Activated T-cell treated with anti-CD3 and anti-CD28 coated beads, Interleukin-2, amount 50 U/mL, for 1 hour (primary cell): ENCODE measurements at regions not wholly inside any gene's neighbourhood (a gene's known extent, or its start where the extent isn't known, plus 50 kb on each side); places are given as distances from the start of the nearest gene placed in this dataset.
"Not testable (repeated sequence)": the region's sequence is repeated elsewhere in the genome, so short reads cannot be mapped to it uniquely, and the experiment has no call there.

ENCODE experiments used
- DNase-seq: peaks from one replicate; pipeline ENCODE4 v3.0.0-alpha.2; 2020

DNA sequence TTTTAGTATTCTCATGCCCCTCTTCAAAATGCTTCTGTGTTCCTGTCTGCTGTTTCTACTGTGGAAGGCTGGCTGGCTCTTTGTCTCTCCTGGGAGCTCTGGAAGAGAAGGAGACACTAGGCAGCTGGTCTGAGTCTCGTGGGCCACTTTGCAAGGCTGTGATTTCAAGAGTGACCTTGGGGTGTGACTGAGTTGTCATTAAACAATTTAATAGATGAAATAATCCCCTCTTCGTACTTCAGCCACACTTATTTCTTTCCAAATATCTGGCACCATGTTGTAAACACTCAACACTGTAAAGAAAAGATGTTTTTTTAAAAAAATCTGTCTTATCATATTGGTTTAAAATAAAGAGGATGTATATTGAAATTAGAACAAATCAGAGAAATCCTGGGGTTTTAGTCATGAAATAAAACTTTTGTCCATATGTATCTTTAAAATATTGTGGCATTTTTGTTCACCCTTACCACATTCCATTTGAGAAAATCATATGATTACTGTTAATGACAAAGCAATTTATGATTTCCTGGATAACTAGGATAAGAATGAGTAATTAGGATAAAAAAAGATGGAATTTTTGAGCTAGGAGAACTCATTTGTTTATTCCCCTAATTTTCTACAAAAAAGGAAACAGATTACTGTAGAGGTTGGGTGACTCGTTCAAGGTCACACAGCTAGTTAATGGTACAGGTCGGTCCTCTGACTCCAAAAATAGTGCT, 200.8 kb downstream of the MAT2B start:
- DNase-seq = no peak

DNA sequence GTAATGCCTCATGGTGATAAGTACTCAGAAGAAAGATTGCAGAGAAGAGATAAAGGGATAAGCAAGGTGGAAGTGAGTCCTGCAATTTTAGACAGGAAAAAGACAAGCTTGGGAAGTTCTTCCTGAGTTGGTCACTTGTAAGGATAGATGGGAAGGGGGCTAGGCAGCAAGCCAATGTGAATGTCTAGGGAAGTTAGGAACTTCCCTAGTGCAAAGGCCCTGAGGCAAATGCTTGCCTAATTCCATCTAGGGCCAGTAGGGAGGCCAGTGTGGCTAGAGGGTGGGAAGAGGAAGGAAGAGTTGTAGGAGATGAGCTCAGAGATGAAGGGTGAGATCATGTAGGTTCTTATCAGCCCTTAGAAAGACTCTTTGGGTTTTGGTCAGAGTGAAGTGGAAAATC, 206.6 kb downstream of the MAT2B start:
- no peak for DNase-seq

DNA sequence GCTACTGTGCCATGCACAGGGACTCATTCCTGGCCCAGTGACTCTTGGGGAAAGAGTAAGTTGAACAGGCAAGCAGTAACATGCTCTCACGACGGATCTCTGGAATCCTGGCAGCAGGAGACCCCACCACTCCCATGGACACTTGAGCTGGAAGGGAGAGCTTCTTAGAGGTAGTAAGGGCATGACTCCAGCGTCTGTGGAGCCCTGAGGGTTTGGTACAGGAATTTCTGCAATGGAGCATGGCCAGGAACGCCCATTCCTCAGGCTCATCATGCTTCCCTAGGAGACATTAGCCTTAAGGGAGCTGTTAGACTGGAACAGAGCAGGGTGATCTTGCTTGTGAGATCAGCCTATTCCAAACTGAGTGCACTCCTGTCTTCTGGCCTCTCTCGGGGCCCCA, 212.9 kb downstream of the MAT2B start:
- DNase-seq = no peak

DNA sequence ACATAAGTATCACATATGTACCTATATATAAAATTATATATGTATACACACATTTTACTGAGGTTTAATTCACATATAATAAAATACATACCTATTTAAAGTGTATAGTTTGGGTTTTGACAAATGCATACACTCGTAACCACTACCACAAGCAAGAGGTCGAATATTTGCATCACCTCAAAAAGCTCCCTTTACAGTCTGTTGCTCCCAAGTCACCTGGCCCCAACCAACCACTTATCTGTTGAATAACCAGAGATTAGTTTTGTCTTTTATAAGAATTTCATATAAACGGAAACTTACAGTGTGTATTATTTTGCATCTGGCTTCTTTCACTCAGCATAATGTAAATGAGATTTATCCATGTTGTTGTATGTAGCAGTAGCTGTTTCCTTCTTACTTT, 218.9 kb downstream of the MAT2B start:
- DNase-seq = no peak

DNA sequence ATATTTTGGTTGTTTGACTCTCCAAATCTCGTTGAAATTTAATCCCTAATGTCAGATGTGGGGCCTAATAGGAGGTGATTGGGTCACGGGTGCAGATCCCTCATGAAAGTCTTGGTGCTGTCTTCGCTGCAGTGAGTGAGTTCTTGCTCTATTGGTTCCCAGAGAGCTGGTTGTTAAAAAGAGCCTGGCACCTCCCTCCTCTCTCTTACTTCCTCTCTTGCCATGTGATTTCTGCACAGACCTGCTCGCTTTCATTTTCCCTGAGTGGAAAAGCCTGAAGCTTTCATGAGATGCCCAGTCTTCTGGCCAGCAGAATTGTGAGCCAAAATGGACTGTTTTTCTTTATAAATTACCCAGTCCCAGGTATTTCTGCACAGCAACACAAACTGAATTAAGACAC, 221.6 kb downstream of the MAT2B start:
- no peak for DNase-seq

DNA sequence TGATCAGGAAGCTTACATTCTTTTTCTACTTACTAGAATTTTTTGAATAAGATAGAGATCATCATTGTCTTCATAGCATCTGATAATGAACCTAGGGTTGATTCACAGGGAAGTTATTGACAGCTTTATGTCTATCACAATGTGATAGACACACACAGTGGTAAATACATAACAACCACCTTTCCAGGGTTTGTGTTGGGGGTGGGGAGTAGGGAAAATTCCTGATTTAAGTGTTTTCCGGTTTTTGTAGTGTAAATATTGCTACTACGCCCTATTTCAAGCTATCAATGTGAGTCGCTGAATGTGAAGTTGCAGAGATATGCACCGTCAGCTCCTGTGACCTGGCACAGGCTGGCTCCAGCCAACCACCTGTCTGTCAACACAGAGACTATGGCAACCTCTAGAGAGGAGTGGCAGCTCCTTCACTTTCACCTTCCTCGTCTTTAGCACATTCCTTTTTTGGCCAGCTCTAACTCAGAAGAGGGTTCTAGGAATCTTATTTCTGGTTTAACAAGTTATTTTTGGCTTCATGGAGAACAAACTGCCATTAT, 224.9 kb downstream of the MAT2B start:
- DNase-seq = no peak

DNA sequence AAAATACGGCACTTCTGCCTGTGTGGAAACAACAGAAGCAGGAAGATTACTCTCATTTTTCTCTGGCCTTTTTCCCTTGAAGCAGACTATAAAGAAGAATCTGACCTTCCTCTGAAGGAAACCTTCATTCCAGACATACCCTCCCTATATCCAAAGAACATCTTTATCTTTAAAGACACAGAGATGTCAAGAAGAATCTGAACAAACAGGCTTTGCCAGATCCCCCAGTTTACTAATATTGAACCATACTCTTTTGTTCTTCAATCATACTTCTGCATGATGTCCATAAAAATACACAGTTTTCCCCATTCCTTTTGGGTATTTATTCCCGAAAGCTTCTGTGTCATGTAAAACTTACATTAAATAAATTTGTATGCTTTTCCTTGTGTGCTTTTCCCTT, 225.8 kb downstream of the MAT2B start:
- DNase-seq = no peak

DNA sequence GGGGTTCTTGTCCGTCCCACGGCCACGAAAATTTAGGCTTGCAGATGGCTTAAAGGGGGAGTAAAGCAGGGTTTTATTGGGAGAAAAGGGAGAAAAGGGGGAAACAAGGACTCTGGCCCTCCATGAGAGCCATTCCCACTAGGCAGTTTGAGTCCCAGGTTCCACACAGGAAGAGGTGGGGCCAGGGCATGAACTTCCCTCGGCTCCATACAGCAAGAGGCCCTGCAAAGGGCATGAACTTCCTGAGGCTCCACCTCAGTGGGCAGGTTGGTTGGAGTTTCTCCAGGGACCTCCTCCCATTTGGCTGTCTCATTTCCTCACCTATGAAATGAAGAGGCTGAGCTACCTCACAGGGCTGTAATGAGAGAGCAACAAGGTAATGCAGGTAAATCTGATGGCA, 229.7 kb downstream of the MAT2B start:
- DNase-seq = no peak

DNA sequence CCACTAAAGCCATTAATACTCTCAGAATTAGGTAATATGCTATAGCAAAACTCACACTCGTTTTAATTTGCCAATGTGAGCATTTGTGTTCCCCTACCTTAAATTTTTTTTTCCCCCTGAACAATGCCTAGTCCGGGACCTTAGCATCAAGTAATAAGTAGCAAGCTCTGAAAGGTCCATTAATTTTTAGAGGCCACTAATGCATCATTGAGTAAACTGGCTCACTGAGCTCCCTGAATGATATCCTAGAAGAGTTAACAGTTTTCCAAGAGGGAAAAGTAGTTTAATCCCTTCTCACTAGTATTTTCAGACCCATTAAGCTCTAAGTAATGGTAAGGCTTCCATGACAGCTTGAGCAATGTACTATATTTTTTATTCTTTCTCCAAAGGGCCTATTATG, 242.2 kb downstream of the MAT2B start:
- DNase-seq = no peak

DNA sequence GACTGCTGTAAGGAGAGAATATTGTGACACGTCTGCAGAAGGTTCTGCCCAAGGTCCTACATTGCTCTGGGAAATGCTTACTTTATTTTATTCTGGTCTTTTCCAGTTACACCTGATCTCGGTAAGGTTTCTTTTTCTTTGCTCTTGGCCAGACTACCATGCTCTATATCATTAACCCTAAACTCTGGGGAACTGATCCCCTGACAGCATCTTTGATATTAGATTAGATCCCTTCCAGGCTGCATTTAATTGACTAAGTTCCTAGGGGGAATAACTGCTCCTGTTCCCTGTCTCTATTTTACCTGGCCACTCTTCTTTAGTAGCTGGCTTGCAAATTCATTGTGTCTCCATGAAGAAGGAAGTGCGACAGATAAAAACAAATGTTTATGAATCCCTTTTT, 243.5 kb downstream of the MAT2B start:
- DNase-seq = no peak

DNA sequence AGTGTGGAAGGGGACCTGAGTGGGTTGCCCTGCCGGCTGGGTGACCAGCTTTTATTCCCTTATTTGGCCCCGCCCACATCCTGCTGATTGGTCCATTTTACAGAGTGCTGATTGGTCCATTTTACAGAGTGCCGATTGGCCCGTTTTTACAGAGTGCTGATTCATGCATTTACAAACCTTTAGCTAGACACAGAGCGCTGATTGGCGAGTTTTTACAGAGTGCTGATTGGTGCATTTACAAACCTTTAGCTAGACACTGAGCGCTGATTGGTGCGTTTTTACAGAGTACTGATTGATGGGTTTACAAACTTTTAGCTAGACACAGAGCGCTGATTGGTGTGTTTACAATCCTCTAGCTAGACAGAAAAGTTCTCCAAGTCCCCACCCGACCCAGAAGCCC, 245.0 kb downstream of the MAT2B start:
- not testable (repeated sequence) for DNase-seq

DNA sequence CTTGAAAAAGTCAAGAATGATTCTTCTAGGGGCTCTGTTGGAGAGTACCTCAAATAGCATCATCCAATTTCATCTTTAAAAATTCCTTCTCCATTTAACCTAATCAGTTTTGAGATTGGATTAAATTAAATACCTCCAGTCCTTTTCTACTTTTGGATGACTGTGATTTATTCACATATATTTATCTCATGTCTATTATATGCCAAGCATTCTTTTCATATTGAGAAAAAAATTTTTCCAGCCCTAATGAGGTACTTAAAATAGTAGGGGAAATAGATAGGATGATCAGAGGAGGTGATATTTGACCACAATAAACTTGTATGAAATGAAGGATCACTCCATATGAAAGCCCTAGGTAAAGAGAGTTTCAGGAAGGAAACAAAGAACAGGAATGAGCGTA, 250.1 kb downstream of the MAT2B start:
- DNase-seq = no peak

DNA sequence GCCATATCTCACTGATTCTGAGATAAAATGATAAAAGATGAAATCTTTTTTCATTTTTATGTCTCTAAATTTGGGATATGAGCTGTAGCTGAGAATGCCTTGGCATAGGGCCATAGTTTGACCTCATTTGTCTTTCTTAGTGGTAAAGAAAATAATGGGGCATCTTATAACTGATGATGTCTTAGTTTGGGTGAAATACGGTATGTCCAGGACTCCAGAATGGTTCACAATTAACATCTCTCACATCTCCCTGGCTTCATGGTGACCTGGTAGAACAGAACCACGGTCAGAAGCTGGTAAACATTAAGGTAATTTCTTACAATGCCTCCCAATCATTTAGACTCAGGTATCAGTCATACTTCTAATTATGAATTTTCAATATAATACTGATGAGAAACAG, 250.8 kb downstream of the MAT2B start:
- DNase-seq = no peak

DNA sequence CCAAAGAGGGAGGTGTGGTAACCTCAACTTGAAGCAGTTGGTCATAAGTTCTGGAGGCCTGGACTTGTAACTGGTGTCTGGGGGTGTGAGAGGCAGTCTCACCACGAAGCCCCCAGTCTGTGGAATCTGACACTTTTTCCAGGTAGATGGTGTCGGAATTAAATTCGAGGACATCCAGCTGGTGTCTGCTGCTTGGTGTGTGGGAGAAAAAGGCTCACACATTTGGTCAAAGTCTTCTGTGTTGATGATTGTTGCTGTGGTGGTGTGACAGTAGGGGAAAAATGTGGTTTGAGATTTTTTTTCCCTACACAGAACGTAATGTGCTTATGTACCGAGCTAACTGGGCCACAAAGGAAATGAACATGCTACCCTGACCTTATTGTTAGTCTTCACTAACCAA, 251.9 kb downstream of the MAT2B start:
- DNase-seq = no peak

DNA sequence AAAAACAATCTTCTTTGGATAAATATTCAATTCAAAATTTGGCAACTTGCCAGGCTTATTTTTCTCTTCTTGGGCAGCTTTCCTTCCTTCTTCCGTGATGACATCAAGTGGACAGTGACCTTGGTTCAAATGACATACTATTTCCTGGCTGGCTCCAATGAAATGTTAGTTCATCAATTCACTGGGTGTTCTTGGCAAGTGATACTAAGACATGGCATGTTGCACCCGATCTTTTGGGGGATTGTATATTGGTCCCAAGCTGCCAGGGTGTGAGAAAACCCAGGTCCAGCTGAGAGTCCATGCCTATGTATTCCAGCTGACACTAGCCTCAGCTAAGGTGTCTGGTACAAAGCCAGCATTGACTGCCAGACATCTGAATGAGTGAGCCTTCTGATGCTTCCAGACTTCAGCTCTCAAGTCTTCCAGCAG, 252.9 kb downstream of the MAT2B start:
- DNase-seq = no peak

DNA sequence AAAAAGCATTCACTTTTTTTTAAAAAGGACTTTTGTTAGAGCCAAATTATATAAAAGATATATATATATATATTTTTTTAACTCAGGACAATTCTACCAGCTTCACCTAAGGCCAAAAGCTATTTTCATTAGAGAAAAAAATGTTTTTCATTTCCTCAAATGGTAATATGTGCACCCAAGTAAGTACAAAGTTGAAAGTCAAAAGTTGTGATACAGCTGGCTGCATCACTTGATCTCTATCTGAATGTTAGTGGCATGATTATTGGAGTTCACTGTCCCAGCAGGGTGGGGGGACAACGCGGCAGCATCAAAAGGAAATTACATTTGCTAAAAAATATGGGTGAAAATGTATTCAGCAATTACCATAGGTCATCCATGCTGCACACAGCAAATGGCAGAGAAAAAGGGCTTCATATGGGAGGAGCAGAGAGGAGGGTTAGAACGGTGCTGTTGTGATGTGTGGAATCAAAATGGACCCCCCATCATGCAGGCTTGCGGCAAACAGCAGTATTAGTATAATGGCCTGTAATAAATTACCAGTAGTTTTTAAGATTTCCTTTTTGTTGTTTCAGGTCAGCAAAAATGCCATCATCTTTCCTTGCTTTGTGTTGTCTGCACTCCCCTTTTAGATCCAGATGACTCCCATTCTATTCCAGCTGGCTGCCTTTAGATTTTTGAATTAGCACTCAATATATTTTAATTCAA, 253.7 kb downstream of the MAT2B start:
- no peak for DNase-seq

DNA sequence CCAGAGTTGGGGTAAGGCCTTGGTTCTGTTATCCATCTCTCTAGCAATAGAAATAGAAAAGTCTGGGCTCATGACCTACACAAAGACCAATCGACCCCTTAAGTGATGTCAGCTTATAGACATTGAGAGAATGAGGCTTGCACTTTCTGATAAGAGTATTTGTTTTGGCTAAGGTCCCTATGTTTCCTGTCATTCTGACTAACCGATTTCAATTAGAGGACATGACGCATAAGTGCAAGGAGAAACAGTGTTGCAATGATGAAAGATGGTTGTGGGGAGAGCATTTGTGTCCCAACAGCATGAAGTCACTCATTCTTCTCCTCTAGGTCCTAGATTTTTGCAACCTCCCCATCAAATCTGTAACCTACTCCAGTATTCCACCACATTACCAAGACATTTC, 255.1 kb downstream of the MAT2B start:
- no peak for DNase-seq

DNA sequence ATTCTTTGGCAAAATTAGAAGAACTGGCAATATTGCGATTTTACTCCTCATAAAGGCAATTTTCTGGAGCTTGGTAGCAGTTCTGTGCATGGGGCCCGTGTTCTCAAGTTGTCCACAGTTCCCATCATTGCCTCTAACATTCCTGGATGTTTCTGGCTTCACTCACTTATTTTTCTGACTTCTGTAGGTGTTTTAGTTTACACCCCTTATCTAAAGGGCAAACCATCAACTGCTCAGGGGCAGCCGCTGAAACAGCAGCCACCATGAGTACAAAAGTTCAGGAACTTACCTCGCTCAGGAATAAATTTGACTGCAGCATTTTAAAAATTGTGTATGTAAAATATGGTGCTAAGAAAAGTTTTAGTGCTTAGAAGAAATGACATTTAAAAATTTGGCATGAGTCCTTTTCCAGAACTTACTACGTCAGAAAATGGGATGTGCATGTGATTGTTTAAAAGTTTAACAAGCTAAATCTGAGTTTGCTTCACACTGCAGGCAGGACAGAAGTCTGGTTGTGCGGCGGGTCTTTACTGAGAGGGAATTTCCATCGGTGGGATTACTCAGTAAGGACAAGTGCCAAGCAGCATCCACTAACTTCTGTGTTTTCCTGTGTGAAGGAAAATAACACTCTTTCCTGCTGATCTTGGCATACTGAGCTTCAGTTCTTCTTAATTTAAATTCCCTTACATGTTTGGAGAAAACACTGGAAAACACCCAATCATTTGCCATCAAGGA, 261.7 kb downstream of the MAT2B start:
- no peak for DNase-seq

DNA sequence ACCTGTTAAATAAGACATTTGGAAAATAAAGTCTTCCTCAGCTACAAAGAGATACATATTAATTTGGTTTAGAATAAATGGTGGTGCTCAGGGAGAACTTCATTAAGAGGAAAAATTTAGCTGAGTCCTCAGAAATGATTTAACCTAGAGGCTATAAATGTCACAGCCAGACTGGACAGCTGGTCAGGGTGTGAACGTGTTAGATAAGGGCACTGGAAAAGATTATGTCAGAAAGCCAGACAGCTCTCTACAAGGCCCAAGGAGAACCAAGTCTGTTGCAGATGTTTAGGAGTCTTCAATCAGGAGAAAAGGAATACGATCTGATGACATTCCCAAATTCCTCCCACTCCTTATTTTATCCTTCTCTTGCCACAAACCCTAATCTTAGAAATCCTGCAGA, 265.2 kb downstream of the MAT2B start:
- no peak for DNase-seq

DNA sequence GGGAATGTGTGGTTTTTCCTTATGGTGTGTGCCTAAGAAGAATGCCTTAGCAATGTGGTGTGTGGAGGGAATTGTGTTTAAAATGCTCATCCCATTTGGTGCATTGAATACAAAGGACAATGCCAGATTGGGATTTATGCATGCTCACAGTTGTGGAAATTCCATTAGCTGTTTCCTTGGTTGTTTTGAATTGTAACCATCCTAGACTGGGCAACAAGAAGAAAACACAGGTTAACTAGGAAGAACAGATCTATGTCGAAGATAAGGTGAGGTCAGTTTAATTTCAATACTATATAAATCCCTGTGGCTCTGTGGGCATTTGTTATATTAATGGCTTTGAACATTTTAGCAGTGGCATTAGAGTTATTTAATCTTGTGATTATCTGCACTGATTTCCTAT, 266.8 kb downstream of the MAT2B start:
- no peak for DNase-seq

DNA sequence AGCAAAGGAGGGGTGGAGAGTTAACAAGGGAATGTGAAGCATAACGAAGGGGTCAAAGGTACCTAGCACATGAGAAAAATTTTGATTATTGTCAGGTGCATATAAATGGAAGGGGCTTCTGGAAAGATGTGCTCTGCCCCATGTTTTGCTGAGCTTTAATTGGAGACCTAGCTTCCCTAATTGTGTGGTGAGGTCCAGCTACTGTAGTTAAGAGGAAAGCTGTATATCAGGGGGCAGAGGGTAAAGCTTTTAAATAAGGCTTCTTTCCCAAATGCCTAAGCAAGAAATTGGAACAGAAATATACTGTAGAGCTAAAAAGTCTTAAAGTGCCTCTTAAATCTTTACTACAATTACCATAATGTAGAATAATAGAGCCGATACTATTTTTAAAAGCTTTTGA, 267.2 kb downstream of the MAT2B start:
- DNase-seq = no peak

DNA sequence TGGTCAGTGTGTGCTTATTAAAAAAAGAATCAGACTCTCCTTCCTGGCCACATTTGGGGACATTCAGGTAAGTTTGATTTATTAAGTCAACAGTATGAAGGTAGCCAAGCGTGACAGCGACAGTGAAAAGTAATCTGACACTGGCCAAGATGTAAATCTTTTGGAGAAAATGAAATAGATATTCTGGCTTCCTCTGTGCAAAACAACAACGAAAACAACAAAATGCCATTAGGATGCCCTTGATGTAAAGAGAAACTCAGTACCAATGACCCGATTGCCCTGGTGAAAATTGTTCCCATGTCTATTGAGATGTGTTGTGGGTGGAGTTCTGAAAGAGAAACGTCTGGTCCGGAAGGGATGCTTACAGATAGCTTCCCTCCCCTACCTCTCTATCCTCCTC, 267.8 kb downstream of the MAT2B start:
- no peak for DNase-seq

DNA sequence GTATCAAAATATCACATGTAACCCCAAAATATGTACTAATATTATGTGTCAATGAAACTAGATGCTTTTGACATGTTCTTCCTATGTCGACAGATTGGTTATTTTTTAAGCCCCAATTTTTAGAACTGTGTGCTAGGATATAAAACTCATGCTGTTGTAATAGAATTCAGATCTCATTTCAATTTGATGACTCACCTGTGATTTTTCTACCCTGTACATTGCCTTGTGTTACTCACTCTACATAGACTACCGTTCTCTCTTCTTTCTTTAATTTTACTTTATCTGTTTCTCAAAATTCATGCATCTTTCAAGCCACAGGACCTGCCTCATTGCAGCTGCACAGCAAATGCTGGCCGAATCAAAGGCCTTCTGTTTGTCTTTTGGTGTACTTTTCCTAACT, 284.5 kb downstream of the MAT2B start:
- no peak for DNase-seq

DNA sequence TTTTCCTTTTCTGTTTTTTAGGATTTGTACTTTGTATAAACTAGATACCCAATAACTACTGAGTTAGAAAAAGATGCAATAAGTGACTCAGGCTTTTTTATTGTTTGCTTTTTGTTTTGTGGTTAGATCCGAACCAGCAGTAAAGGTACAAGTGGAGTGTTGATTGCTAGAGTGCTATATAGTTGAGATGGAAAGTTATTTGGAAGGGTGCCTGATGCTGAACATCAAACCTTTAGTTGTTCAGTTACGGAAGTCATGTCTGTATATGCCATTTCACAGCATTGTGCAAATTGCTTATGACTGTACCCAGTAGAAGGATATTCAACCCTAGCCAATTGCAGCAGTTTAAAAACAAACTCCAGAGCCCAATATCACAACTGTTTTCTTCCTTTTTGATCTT, 285.1 kb downstream of the MAT2B start:
- DNase-seq = no peak
